ENCODE measurements at regions not wholly inside any gene's neighbourhood (a gene's known extent, or its start where the extent isn't known, plus 50 kb on each side); places are given as distances from the start of the nearest gene placed in this dataset.

- TF ChIP-seq POLR2A (IDR thresholded peaks at IDR 0.05; ENCODE audit: low read depth) (no peak), POLR2AphosphoS5 (IDR thresholded peaks at IDR 0.05) (no peak), CTCF (IDR thresholded peaks at IDR 0.05) (no peak)
Measured at GRCh38 chr1:114339379-114339778, 171.6 kb downstream of the TRIM33 start.

Data from esophagus muscularis mucosa (tissue), 3 donors.